GM23338 (cell line): ENCODE measurements at regions not wholly inside any gene's neighbourhood (a gene's known extent, or its start where the extent isn't known, plus 50 kb on each side); places are given as distances from the start of the nearest gene placed in this dataset.

Source experiments
- ATAC-seq: fragments of 200-7000 bp; cut with Tn5 transposase; 3 replicates; pipeline ENCODE4 v1.9.1; 2020
- DNase-seq: peaks from one replicate; pipeline ENCODE4 v3.0.0-alpha.2; 2015; ENCODE audit warnings: low spot score
- H2AFZ ChIP-seq: fragments of 200-600 bp; sonication (generic); 2 replicates; pipeline ENCODE4 v1.8.0; 2016; ENCODE audit warnings: antibody characterized with exemption, mild to moderate bottlenecking, moderate library complexity
- H3F3A ChIP-seq: fragments of 200-600 bp; sonication (generic); replicated peaks from 2 replicates; pipeline ENCODE4 v1.8.0; 2017; ENCODE audit warnings: antibody characterized with exemption, mixed run types, low read depth
- H3K27ac ChIP-seq: fragments of 200-600 bp; sonication (generic); 2 replicates; pipeline ENCODE4 v1.6.1; 2016; ENCODE audit warnings: low read depth
- H3K27me3 ChIP-seq: fragments of 200-600 bp; sonication (generic); 2 replicates; pipeline ENCODE4 v1.8.0; 2016; ENCODE audit warnings: mild to moderate bottlenecking, mixed run types, moderate library complexity; ENCODE audit not compliant: insufficient read depth
- H3K36me3 ChIP-seq: fragments of 200-600 bp; sonication (generic); 2 replicates; pipeline ENCODE4 v1.8.0; 2016; ENCODE audit warnings: mild to moderate bottlenecking; ENCODE audit not compliant: insufficient read depth
- H3K4me1 ChIP-seq: fragments of 200-600 bp; sonication (generic); 2 replicates; pipeline ENCODE4 v1.8.0; 2016; ENCODE audit warnings: mild to moderate bottlenecking, moderate library complexity; ENCODE audit not compliant: insufficient read depth
- H3K4me2 ChIP-seq: fragments of 200-600 bp; sonication (generic); 2 replicates; pipeline ENCODE4 v1.7.1; 2017; ENCODE audit warnings: mixed run types
- H3K4me3 ChIP-seq: fragments of 200-600 bp; sonication (generic); 2 replicates; pipeline ENCODE4 v1.6.1; 2016; ENCODE audit warnings: mixed run types
- H3K79me2 ChIP-seq: fragments of 200-600 bp; sonication (generic); replicated peaks from 2 replicates; pipeline ENCODE4 v1.8.0; 2017; ENCODE audit warnings: mild to moderate bottlenecking; ENCODE audit not compliant: insufficient read depth
- H3K9me2 ChIP-seq: fragments of 200-600 bp; sonication (generic); 2 replicates; pipeline ENCODE4 v1.8.0; 2017; ENCODE audit not compliant: insufficient read depth
- H4K20me1 ChIP-seq: fragments of 200-600 bp; sonication (generic); replicated peaks from 2 replicates; pipeline ENCODE4 v1.8.0; 2017; ENCODE audit warnings: mild to moderate bottlenecking; ENCODE audit not compliant: insufficient read depth
- H3K27ac Mint-ChIP-seq: 2 replicates; pipeline ENCODE4 v1.8.0; 2020; ENCODE audit warnings: inconsistent platforms, mild to moderate bottlenecking, moderate library complexity, mixed read lengths
- H3K27me3 Mint-ChIP-seq: 3 replicates; pipeline ENCODE4 v1.8.0; 2022; ENCODE audit warnings: low read depth, mild to moderate bottlenecking, moderate library complexity, mixed read lengths, inconsistent platforms; ENCODE audit not compliant: insufficient read depth, poor library complexity
- H3K36me3 Mint-ChIP-seq: 3 replicates; pipeline ENCODE4 v1.8.0; 2021; ENCODE audit warnings: low read depth, mild to moderate bottlenecking, inconsistent platforms, moderate library complexity, mixed read lengths
- H3K4me1 Mint-ChIP-seq: 3 replicates; pipeline ENCODE4 v1.8.0; 2020; ENCODE audit warnings: mild to moderate bottlenecking, inconsistent platforms, mixed read lengths
- H3K4me3 Mint-ChIP-seq: 3 replicates; pipeline ENCODE4 v1.8.0; 2021; ENCODE audit warnings: moderate library complexity, mild to moderate bottlenecking, inconsistent platforms, mixed read lengths
- H3K9me3 Mint-ChIP-seq: 3 replicates; pipeline ENCODE4 v1.8.0; 2020; ENCODE audit warnings: moderate library complexity, mild to moderate bottlenecking, inconsistent platforms, mixed read lengths
- NANOG ChIP-seq: IDR thresholded peaks from 2 replicates; pipeline ENCODE4 v1.6.1; 2016; ENCODE audit warnings: antibody characterized with exemption, borderline replicate concordance
- ZNF462 ChIP-seq: fragments of 250-450 bp; sonication (Bioruptor Pico); IDR thresholded peaks from 2 replicates; pipeline ENCODE4 v1.5.0; 2020; ENCODE audit warnings: mild to moderate bottlenecking, moderate library complexity
- TF ChIP-seq, protein P1 (sequence below): IDR thresholded peaks from one replicate; pipeline ENCODE4 v1.6.1; 2018; ENCODE audit warnings: antibody characterized with exemption; ENCODE audit not compliant: unreplicated experiment

GRCh38 chrX:39194673-39195072 lies 393.4 kb downstream of the MID1IP1 start:
- H3F3A ChIP-seq: no peaks in the 10 kb centered on the region
- H3K4me1 ChIP-seq: peaks cover 12% of the 10 kb centered on the region; the same call in 1 of the 2 replicates
- Mint-ChIP-seq H3K36me3 (no peaks in the 10 kb centered on the region), H3K4me3 (no peak overlapping the region), H3K27me3 (peaks cover 1% of the 10 kb centered on the region), H3K9me3 (no peaks in the 10 kb centered on the region), H3K4me1 (peaks cover 24% of the 10 kb centered on the region), H3K27ac (no peak overlapping the region)
- 0 out of 2 replicates have a peak overlapping the region, but pooled peaks have one; percentile 32 for H3K4me3 ChIP-seq
- no peak for TF ChIP-seq ZNF462 (CRISPR knock-in tag)
- TF ChIP-seq NANOG: no peak
- TF ChIP-seq, protein P1, sequence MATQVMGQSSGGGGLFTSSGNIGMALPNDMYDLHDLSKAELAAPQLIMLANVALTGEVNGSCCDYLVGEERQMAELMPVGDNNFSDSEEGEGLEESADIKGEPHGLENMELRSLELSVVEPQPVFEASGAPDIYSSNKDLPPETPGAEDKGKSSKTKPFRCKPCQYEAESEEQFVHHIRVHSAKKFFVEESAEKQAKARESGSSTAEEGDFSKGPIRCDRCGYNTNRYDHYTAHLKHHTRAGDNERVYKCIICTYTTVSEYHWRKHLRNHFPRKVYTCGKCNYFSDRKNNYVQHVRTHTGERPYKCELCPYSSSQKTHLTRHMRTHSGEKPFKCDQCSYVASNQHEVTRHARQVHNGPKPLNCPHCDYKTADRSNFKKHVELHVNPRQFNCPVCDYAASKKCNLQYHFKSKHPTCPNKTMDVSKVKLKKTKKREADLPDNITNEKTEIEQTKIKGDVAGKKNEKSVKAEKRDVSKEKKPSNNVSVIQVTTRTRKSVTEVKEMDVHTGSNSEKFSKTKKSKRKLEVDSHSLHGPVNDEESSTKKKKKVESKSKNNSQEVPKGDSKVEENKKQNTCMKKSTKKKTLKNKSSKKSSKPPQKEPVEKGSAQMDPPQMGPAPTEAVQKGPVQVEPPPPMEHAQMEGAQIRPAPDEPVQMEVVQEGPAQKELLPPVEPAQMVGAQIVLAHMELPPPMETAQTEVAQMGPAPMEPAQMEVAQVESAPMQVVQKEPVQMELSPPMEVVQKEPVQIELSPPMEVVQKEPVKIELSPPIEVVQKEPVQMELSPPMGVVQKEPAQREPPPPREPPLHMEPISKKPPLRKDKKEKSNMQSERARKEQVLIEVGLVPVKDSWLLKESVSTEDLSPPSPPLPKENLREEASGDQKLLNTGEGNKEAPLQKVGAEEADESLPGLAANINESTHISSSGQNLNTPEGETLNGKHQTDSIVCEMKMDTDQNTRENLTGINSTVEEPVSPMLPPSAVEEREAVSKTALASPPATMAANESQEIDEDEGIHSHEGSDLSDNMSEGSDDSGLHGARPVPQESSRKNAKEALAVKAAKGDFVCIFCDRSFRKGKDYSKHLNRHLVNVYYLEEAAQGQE: no peak
- H4K20me1 ChIP-seq: no peaks in the 10 kb centered on the region
- ATAC-seq (no peak), DNase-seq (no peak)
- H3K36me3 ChIP-seq: no peaks in the 10 kb centered on the region
- no peaks in the 10 kb centered on the region for H3K79me2 ChIP-seq
- no peaks in the 10 kb centered on the region for H3K27me3 ChIP-seq
- H3K4me2 ChIP-seq: peak overlapping the region; percentile 51; the same call in 1 of the 2 replicates
- no peaks in the 10 kb centered on the region for H3K9me2 ChIP-seq
- no peak overlapping the region for H2AFZ ChIP-seq
- no peak overlapping the region for H3K27ac ChIP-seq
